Gastrocnemius medialis (tissue), 4 donors: ENCODE measurements at regions not wholly inside any gene's neighbourhood (a gene's known extent, or its start where the extent isn't known, plus 50 kb on each side); places are given as distances from the start of the nearest gene placed in this dataset.
A peak's percentile ranks its signal among the peaks of the same experiment; 100 is the strongest.

Experiments used
- ATAC-seq, 2 donors: fragments of 150-250 bp; one replicate each; pipeline ENCODE4 v1.9.1; 2016
- DNase-seq, 2 donors: peaks; one replicate each; pipeline ENCODE4 v3.0.0-alpha.2; 2019
- H3K27ac ChIP-seq, 4 donors: fragments of 200-600 bp; sonication (generic); 1 replicate in 1 of 4; 2 replicates in 3 of 4; pipeline ENCODE4 v1.5.1; 2016 to 2018; ENCODE audit warnings: mild to moderate bottlenecking in 2 of 4, moderate library complexity in 1 of 4
- H3K27me3 ChIP-seq, 3 donors: fragments of 200-600 bp; sonication (generic) in 2 of 3; 1 replicate in 1 of 3; 2 replicates in 2 of 3; pipeline versions ENCODE4 v1.5.1 to v1.6.0; 2016 to 2019; ENCODE audit warnings: mild to moderate bottlenecking in 1 of 3, moderate library complexity in 1 of 3
- H3K36me3 ChIP-seq, 2 donors: fragments of 200-600 bp; sonication (generic) in 1 of 2; one replicate each; pipeline ENCODE4 v1.5.1; 2017 to 2018
- H3K4me1 ChIP-seq, 2 donors: fragments of 200-600 bp; sonication (generic) in 1 of 2; one replicate each; pipeline ENCODE4 v1.5.1; 2016 to 2017; ENCODE audit warnings: mild to moderate bottlenecking in 2 of 2
- H3K4me3 ChIP-seq, 4 donors: fragments of 200-600 bp; sonication (generic) in 3 of 4; 1 replicate in 1 of 4; 2 replicates in 3 of 4; pipeline ENCODE4 v1.5.1; 2016 to 2019; ENCODE audit warnings: mild to moderate bottlenecking in 2 of 4
- H3K9me3 ChIP-seq, 3 donors: fragments of 200-600 bp; sonication (generic) in 2 of 3; 1 replicate in 1 of 3; 2 replicates in 2 of 3; pipeline ENCODE4 v1.5.1; 2016 to 2019
- CTCF ChIP-seq, 5 experiments: fragments of 450-650 bp in 3 of 5; fragments of 200-600 bp in 2 of 5; sonication (generic) in 2 of 5; IDR thresholded peaks in 4 of 5; conservative IDR thresholded peaks in 1 of 5; 1 replicate in 4 of 5; 2 replicates in 1 of 5; pipeline ENCODE4 v1.5.1; 2016 to 2019; ENCODE audit warnings: antibody characterized with exemption in 5 of 5, mild to moderate bottlenecking in 3 of 5, moderate library complexity in 3 of 5
- POLR2A ChIP-seq, 2 donors: fragments of 450-650 bp; IDR thresholded peaks; one replicate each; pipeline ENCODE4 v1.6.1; 2017; ENCODE audit warnings: antibody characterized with exemption in 2 of 2, mild to moderate bottlenecking in 2 of 2, moderate library complexity in 2 of 2
- in situ Hi-C, 4 donors: fragments of 200-750 bp; cut with MboI; loops; one replicate each; pipeline versions ENCODE4 v1.15.0 to v1.8.0; 2017; ENCODE audit warnings: low sequenced_read_pairs in 4 of 4
- intact Hi-C: fragments of 100-400 bp; cut with DNase I; formaldehyde crosslinking; loops from one replicate; pipeline ENCODE4 v1.15.1; 2023; ENCODE audit warnings: low total_unique reads

DNA sequence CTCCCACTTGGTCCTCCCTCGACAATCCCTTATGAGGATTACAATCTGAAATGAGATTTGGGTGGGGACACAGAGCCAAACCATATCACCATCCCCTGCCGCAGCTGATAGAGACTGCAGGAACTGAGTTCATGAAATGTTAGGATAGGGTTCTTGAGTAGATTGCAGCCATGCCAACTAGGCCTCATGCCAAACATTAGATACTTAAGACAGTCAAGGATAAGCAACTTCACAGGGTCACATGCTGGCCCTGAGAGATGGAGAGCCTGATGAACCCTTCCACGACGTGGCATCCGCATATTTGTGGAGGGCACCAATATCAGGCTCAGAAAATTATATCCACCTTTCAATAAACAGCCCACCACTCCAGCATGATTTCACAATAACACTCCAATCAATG lies 121.3 kb downstream of the ALDH8A1 start:
- ATAC-seq (no peak), DNase-seq (no peak)
- TF ChIP-seq CTCF (IDR thresholded peaks at IDR 0.05 in 4 of 5, conservative IDR thresholded peaks at IDR 0.05 in 1 of 5) (no peak), POLR2A (IDR thresholded peaks at IDR 0.05) (no peak)
- no peak overlapping the region for H3K27ac ChIP-seq
- no peaks in the 10 kb centered on the region for H3K36me3 ChIP-seq
- H3K4me3 ChIP-seq, result no peak overlapping the region
- H3K4me1 ChIP-seq, result peaks cover 8 to 13% of the 10 kb centered on the region in 2 donors
- H3K9me3 ChIP-seq, result no peaks in the 10 kb centered on the region
- H3K27me3 ChIP-seq, result no peaks in the 10 kb centered on the region
- intact Hi-C loops, result loop anchor here (5.0 to 10.0 kb wide), 3 partner anchors 114 to 484 kb away; no protein-coding TSS in a partner anchor
- in situ Hi-C loops, result loop anchor here in 1 of 4 donors (10.0 kb wide), 1 partner anchor 664 kb away; no protein-coding TSS in a partner anchor

- Histone ChIP-seq H3K4me1 (peaks cover 13 to 15% of the 10 kb centered on the region in 2 donors), H3K4me3 (no peak overlapping the region), H3K36me3 (no peaks in the 10 kb centered on the region), H3K27ac (peak overlapping the region; percentile 50 to 74 (median 62)), H3K27me3 (no peaks in the 10 kb centered on the region), H3K9me3 (no peaks in the 10 kb centered on the region)
- peak; percentile 87 to 92 for ATAC-seq
- DNase-seq, result peak; percentile 87 to 91
- intact Hi-C loops (loop anchor here (2.0 to 10.0 kb wide), 4 partner anchors 56 to 482 kb away; no protein-coding TSS in a partner anchor), in situ Hi-C loops (loop anchor here in 1 of 4 donors (10.0 kb wide), 1 partner anchor 662 kb away; no protein-coding TSS in a partner anchor)
- TF ChIP-seq CTCF (IDR thresholded peaks at IDR 0.05 in 4 of 5, conservative IDR thresholded peaks at IDR 0.05 in 1 of 5) (peak in 4 of 5 experiments; percentile 6 to 32 (median 28)), POLR2A (IDR thresholded peaks at IDR 0.05) (no peak)
Measured at GRCh38 chr6:134826889-134827737, 122.8 kb downstream of the ALDH8A1 start.

DNA sequence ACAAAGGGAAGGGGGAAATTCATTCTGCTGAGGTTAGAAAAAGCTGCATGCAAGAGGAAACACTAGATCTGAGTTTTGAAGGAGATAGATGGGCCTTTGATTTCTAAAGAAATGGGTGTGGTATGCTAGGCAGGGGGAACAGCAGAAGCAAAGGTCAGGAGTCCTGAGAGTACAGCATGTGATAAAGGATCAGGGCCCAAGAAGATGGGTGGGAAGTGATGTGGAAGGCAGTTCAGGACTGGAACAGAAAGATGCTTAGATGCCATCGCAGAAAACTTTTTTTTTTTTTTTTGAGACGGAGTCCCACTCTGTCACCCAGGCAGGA lies 126.2 kb downstream of the ALDH8A1 start:
- in situ Hi-C loops (loop anchor here in 3 of 4 donors (5.0 to 25.0 kb wide), 4 partner anchors 181 to 659 kb away; no protein-coding TSS in a partner anchor), intact Hi-C loops (loop anchor here (1.0 to 10.0 kb wide), 5 partner anchors 139 to 667 kb away; no protein-coding TSS in a partner anchor)
- Histone ChIP-seq H3K27ac (no peak overlapping the region), H3K27me3 (no peaks in the 10 kb centered on the region), H3K36me3 (no peaks in the 10 kb centered on the region), H3K9me3 (no peaks in the 10 kb centered on the region), H3K4me3 (no peak overlapping the region), H3K4me1 (peaks cover 13 to 18% of the 10 kb centered on the region in 2 donors)
- TF ChIP-seq POLR2A (IDR thresholded peaks at IDR 0.05) (no peak), CTCF (IDR thresholded peaks at IDR 0.05 in 4 of 5, conservative IDR thresholded peaks at IDR 0.05 in 1 of 5) (no peak)
- DNase-seq (no peak), ATAC-seq (no peak)

GRCh38 chr6:134822920-134823709 lies 126.8 kb downstream of the ALDH8A1 start:
- intact Hi-C loops, result loop anchor here (1.0 to 10.0 kb wide), 4 partner anchors 138 to 667 kb away; no protein-coding TSS in a partner anchor
- no peak overlapping the region for H3K27ac ChIP-seq
- no peaks in the 10 kb centered on the region for H3K9me3 ChIP-seq
- no peak overlapping the region for H3K4me3 ChIP-seq
- H3K27me3 ChIP-seq, result no peaks in the 10 kb centered on the region
- peak; percentile 62 to 70 for ATAC-seq
- peak; percentile 18 to 26 for DNase-seq
- H3K36me3 ChIP-seq, result no peaks in the 10 kb centered on the region
- TF ChIP-seq CTCF (IDR thresholded peaks at IDR 0.05 in 4 of 5, conservative IDR thresholded peaks at IDR 0.05 in 1 of 5) (peak; percentile 84 to 95 (median 89)), POLR2A (IDR thresholded peaks at IDR 0.05) (no peak)
- in situ Hi-C loops, result loop anchor here in 3 of 4 donors (5.0 to 25.0 kb wide), 4 partner anchors 181 to 658 kb away; no protein-coding TSS in a partner anchor
- peaks cover 13 to 18% of the 10 kb centered on the region in 2 donors for H3K4me1 ChIP-seq
